Heart left ventricle (tissue), 16 donors: ENCODE measurements at regions not wholly inside any gene's neighbourhood (a gene's known extent, or its start where the extent isn't known, plus 50 kb on each side); places are given as distances from the start of the nearest gene placed in this dataset.

ENCODE experiments used
- ATAC-seq, 4 donors: fragments of 200-7000 bp; cut with Tn5 transposase; one replicate each; pipeline ENCODE4 v1.9.1; 2020 to 2022; ENCODE audit warnings: moderate library complexity in 4 of 4, mild to moderate bottlenecking in 3 of 4, moderate number of reproducible peaks in 1 of 4
- DNase-seq, 5 donors: peaks; one replicate each; pipeline ENCODE4 v3.0.0-alpha.2; 2020
- H3K27ac ChIP-seq, 12 donors: fragments of 200-600 bp; sonication (generic) in 4 of 12; one replicate each; pipeline versions ENCODE4 v1.5.0 to v1.8.0; 2016 to 2022; ENCODE audit warnings: mild to moderate bottlenecking in 2 of 12
- H3K27me3 ChIP-seq, 9 donors: fragments of 200-600 bp; sonication (generic) in 2 of 9; one replicate each; pipeline versions ENCODE4 v1.5.1 to v1.8.0; 2016 to 2022; ENCODE audit warnings: mild to moderate bottlenecking in 3 of 9
- H3K36me3 ChIP-seq, 9 donors: fragments of 200-600 bp; sonication (generic) in 2 of 9; one replicate each; pipeline versions ENCODE4 v1.5.0 to v1.8.0; 2018 to 2022; ENCODE audit warnings: mild to moderate bottlenecking in 2 of 9
- H3K4me1 ChIP-seq, 12 donors: fragments of 200-600 bp; sonication (generic) in 4 of 12; one replicate each; pipeline versions ENCODE4 v1.5.0 to v1.8.0; 2016 to 2022; ENCODE audit warnings: mild to moderate bottlenecking in 3 of 12
- H3K4me3 ChIP-seq, 12 donors: fragments of 200-600 bp; sonication (generic) in 4 of 12; one replicate each; pipeline versions ENCODE4 v1.5.0 to v1.8.0; 2017 to 2022; ENCODE audit warnings: mild to moderate bottlenecking in 9 of 12, moderate library complexity in 4 of 12
- H3K9me3 ChIP-seq, 12 donors: fragments of 200-600 bp; sonication (generic) in 4 of 12; one replicate each; pipeline versions ENCODE4 v1.5.0 to v1.8.0; 2016 to 2022; ENCODE audit warnings: mild to moderate bottlenecking in 1 of 12
- POLR2A ChIP-seq, 2 donors: fragments of 450-650 bp; IDR thresholded peaks; one replicate each; pipeline ENCODE4 v1.6.1; 2017; ENCODE audit warnings: antibody characterized with exemption in 2 of 2, mild to moderate bottlenecking in 2 of 2, moderate library complexity in 2 of 2
- WGBS, 4 donors: extraction: QIAGEN DNeasy Blood & Tissue Kit in 2 of 4; methylation state at CpG; one replicate each; pipeline versions ENCODE4 v1.1.5 to v1.1.7; 2013 to 2018; 5-methylcytosine and 5-hydroxymethylcytosine counted together
- intact Hi-C, 10 donors: fragments of 100-400 bp; cut with DNase I; formaldehyde crosslinking; loops; one replicate each; pipeline versions ENCODE4 v1.11.1 to v1.14.2; 2022
- TF ChIP-seq, protein P1 (sequence below), 12 donors: fragments of 200-600 bp; sonication (generic) in 4 of 12; IDR thresholded peaks; one replicate each; pipeline versions ENCODE4 v1.5.0 to v1.8.0; 2018 to 2022; ENCODE audit warnings: antibody characterized with exemption in 12 of 12, mild to moderate bottlenecking in 5 of 12
- donor health status: ischemic (EF 13 %, LVEDD 7.1; RV severe dilation, severe dysfunction).
- donor health status: healthy with polysubstance abuse.
- donor health status: DM: no; HTN: yes; CAD: no.
- donor health status: DM: no; HTN: no; CAD: no.
- donor health status: ischemic (EF 25% LVEDD 6.9; RV normal size, moderate dysfunction).
- donor health status: ischemic (EF 25% LVEDD 5.7; RV mildly dilated, moderate dysfunction).
- donor health status: healthy.
- donor health status: DM: yes; HTN: yes; CAD: no.
- donor health status: ischemic (EF 35%, LVEDD 5.7; RV mildly dilated, moderate dysfunction).
- donor health status: nonischemic (EF 11% LVEDD 7.7; RV severe dilation, severe dysfunction).
- donor health status: DM: yes; HTN: yes; CAD: no.
- donor health status: PGD.
- donor health status: ischemic (EF 29% LVEDD 5.4; RV normal size, mild dysfunction).
- donor health status: nonischemic (EF 23%, LVEDD 6.1; RV moderate dilation, normal function).

DNA sequence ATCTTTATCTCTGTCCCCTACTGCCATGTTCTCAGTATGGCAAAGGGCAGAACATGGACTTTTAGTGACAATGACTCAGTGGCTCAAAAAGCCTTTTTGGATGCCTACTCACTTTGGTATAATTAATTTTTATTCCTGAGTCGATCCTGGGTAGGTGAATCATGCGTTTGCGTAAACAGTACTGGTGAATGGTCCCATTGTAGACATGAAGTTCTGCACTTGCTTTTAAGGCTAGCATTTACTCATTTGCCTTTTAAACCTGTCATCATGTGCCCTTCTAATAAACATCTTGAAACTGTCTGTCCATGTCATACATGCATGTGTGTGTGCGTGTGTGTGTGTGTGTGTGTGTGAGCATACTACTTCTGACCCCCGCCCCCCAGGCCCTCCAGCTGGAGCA, 223.0 kb downstream of the AUH start:
- Histone ChIP-seq H3K9me3 (no peaks in the 10 kb centered on the region), H3K27ac (no peak overlapping the region), H3K27me3 (no peaks in the 10 kb centered on the region), H3K4me1 (peaks cover 0 to 10% (median 1%) of the 10 kb centered on the region in 12 donors), H3K36me3 (no peaks in the 10 kb centered on the region), H3K4me3 (no peak overlapping the region)
- WGBS, 4 donors, result 75 to 94% (median 78%) methylated on average over 5 of the region's 5 CpGs
- intact Hi-C loops, result no loop called here
- ATAC-seq (no peak), DNase-seq (no peak)
- TF ChIP-seq POLR2A (IDR thresholded peaks at IDR 0.05), result no peak
- TF ChIP-seq, protein P1, sequence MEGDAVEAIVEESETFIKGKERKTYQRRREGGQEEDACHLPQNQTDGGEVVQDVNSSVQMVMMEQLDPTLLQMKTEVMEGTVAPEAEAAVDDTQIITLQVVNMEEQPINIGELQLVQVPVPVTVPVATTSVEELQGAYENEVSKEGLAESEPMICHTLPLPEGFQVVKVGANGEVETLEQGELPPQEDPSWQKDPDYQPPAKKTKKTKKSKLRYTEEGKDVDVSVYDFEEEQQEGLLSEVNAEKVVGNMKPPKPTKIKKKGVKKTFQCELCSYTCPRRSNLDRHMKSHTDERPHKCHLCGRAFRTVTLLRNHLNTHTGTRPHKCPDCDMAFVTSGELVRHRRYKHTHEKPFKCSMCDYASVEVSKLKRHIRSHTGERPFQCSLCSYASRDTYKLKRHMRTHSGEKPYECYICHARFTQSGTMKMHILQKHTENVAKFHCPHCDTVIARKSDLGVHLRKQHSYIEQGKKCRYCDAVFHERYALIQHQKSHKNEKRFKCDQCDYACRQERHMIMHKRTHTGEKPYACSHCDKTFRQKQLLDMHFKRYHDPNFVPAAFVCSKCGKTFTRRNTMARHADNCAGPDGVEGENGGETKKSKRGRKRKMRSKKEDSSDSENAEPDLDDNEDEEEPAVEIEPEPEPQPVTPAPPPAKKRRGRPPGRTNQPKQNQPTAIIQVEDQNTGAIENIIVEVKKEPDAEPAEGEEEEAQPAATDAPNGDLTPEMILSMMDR (IDR thresholded peaks at IDR 0.05), result no peak

DNA sequence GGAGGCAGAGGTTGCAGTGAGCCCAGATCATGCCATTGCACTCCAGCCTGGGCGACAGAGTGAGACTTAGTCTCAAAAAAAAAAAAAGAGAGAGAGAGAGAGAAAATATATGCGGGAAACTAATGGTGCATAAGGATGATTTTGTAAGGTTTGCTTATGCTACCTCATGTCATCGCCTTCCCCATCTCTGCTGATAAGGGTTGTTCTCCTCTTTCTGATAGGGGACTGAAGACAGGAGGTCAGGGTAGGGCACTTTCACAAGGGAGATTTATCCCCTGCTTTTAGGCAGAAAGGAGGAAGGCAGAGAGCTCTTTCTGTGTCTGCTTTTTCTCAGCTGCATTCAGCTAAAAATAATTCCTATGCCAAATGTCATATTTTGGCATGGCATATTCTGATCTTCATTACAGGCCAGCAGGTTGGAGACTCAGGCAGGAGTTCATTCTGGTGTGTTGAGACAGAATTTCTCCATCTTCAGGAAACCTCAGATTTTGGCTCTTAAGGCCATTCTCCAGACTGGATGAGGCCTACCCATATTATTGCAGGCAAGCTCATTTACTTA, 220.2 kb downstream of the AUH start:
- Histone ChIP-seq H3K4me1 (peaks cover 0 to 10% (median 1%) of the 10 kb centered on the region in 12 donors), H3K36me3 (no peaks in the 10 kb centered on the region), H3K4me3 (no peak overlapping the region), H3K27me3 (no peaks in the 10 kb centered on the region), H3K27ac (peak overlapping the region in 6 of 12 donors; percentile 9 to 62 (median 47)), H3K9me3 (no peaks in the 10 kb centered on the region)
- intact Hi-C loops, result no loop called here
- TF ChIP-seq POLR2A (IDR thresholded peaks at IDR 0.05), result no peak
- TF ChIP-seq, protein P1 (IDR thresholded peaks at IDR 0.05), result no peak
- ATAC-seq (peak in 2 of 4 donors; percentile 34 to 45), DNase-seq (no peak)
- WGBS, 4 donors, result 20 to 46% (median 30%) methylated on average over 3 of the region's 3 CpGs

DNA sequence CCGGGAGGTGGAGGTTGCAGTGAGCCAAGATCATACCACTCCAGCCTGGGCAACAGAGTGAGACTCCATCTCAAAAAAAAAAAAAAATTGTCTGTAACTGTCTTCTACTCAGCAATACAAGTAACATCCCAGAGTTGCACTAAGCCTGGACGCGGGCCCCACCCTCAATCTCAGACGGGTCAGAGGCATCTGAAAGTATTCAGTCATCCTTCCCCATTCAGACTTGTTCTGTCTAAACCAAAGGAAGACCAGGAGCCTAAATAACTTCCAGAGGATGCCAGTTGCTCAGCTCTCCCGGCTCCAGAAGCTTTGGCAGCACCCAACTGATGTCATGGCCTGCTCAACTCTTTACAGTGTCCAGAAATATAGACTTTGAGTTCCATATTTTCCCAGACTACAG, 218.6 kb downstream of the AUH start:
- H3K4me3 ChIP-seq, result no peak overlapping the region
- H3K9me3 ChIP-seq, result no peaks in the 10 kb centered on the region
- no peaks in the 10 kb centered on the region for H3K36me3 ChIP-seq
- H3K27ac ChIP-seq, result no peak overlapping the region
- DNase-seq (no peak), ATAC-seq (no peak)
- H3K4me1 ChIP-seq, result peaks cover 0 to 14% (median 2%) of the 10 kb centered on the region in 12 donors
- no peaks in the 10 kb centered on the region for H3K27me3 ChIP-seq
- no peak for TF ChIP-seq POLR2A (IDR thresholded peaks at IDR 0.05)
- TF ChIP-seq, protein P1 (IDR thresholded peaks at IDR 0.05), result no peak
- WGBS, 4 donors, result 86 to 95% (median 91%) methylated on average over 5 of the region's 5 CpGs
- intact Hi-C loops, result no loop called here

DNA sequence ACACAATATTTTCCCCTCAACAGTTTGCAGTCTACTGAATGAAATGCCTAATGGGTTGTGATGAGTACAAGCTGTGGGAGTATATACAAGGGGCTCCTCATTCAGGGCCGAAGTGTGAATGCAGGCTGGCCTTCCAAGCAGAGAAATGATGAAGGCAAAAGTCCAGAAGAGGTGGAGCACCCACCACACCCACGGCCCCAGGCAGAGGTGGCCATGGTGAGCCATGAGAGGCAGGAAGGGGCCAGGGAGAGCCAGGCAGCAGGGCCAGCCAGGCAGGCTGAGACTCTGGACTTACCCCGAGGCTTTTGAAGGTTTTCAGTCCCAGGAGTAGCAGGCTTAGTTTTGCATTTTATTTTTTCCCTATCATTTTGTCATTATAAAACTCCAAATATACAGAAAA, 218.1 kb downstream of the AUH start:
- Histone ChIP-seq H3K4me3 (no peak overlapping the region), H3K36me3 (no peaks in the 10 kb centered on the region), H3K27ac (no peak overlapping the region), H3K4me1 (peaks cover 0 to 19% (median 2%) of the 10 kb centered on the region in 12 donors), H3K9me3 (no peaks in the 10 kb centered on the region), H3K27me3 (no peaks in the 10 kb centered on the region)
- DNase-seq (no peak), ATAC-seq (no peak)
- 80 to 86% (median 82%) methylated on average over 3 of the region's 3 CpGs for WGBS, 4 donors
- no peak for TF ChIP-seq POLR2A (IDR thresholded peaks at IDR 0.05)
- TF ChIP-seq, protein P1 (IDR thresholded peaks at IDR 0.05), result no peak
- intact Hi-C loops, result no loop called here
